ENCODE measurements at regions not wholly inside any gene's neighbourhood (a gene's known extent, or its start where the extent isn't known, plus 50 kb on each side); places are given as distances from the start of the nearest gene placed in this dataset.

GRCh38 chr3:34212175-34212574 lies 413.7 kb downstream of the PDCD6IP start:
- TF ChIP-seq, protein P1, sequence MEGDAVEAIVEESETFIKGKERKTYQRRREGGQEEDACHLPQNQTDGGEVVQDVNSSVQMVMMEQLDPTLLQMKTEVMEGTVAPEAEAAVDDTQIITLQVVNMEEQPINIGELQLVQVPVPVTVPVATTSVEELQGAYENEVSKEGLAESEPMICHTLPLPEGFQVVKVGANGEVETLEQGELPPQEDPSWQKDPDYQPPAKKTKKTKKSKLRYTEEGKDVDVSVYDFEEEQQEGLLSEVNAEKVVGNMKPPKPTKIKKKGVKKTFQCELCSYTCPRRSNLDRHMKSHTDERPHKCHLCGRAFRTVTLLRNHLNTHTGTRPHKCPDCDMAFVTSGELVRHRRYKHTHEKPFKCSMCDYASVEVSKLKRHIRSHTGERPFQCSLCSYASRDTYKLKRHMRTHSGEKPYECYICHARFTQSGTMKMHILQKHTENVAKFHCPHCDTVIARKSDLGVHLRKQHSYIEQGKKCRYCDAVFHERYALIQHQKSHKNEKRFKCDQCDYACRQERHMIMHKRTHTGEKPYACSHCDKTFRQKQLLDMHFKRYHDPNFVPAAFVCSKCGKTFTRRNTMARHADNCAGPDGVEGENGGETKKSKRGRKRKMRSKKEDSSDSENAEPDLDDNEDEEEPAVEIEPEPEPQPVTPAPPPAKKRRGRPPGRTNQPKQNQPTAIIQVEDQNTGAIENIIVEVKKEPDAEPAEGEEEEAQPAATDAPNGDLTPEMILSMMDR (IDR thresholded peaks at IDR 0.05): no peak
- no peak for TF ChIP-seq REST (IDR thresholded peaks at IDR 0.05; ENCODE audit: insufficient read depth in 1 of 2, low read depth in 2 of 2, low read length in 1 of 2)
- TF ChIP-seq SIN3A (IDR thresholded peaks at IDR 0.05; ENCODE audit: borderline replicate concordance, insufficient read depth, low read depth, low read length): no peak
